ENCODE measurements at regions not wholly inside any gene's neighbourhood (a gene's known extent, or its start where the extent isn't known, plus 50 kb on each side); places are given as distances from the start of the nearest gene placed in this dataset.

GRCh38 chr4:14347526-14347925, 654.8 kb upstream of the CPEB2 start:
- no peak for ATAC-seq
- no peaks in the 10 kb centered on the region for H3K9me3 Mint-ChIP-seq
- Histone ChIP-seq H3K9me2 (ENCODE audit: insufficient read depth) (no peaks in the 10 kb centered on the region; the same call in 1 of the 2 replicates), H3K27me3 (ENCODE audit: insufficient read depth) (no peaks in the 10 kb centered on the region), H3K4me2 (no peak overlapping the region), H3F3A (replicated peaks; ENCODE audit: low read depth) (no peaks in the 10 kb centered on the region), H3K79me2 (replicated peaks; ENCODE audit: insufficient read depth) (no peaks in the 10 kb centered on the region), H3K4me3 (no peak overlapping the region), H3K27ac (ENCODE audit: low read depth) (no peak overlapping the region), H2AFZ (no peak overlapping the region), H3K4me1 (ENCODE audit: insufficient read depth) (no peaks in the 10 kb centered on the region), H4K20me1 (replicated peaks; ENCODE audit: insufficient read depth) (no peaks in the 10 kb centered on the region), H3K36me3 (ENCODE audit: insufficient read depth) (no peaks in the 10 kb centered on the region)
- no peaks in the 10 kb centered on the region for H3K27me3 Mint-ChIP-seq (ENCODE audit: insufficient read depth, low read depth, poor library complexity)
- peaks cover 12% of the 10 kb centered on the region; the same call in 2 of the 3 replicates for H3K4me1 Mint-ChIP-seq
- no peaks in the 10 kb centered on the region for H3K36me3 Mint-ChIP-seq (ENCODE audit: low read depth)
- TF ChIP-seq CREB1 (CRISPR knock-in tag; IDR thresholded peaks at IDR 0.05; ENCODE audit: low read depth) (no peak), ZNF462 (CRISPR knock-in tag; IDR thresholded peaks at IDR 0.05) (no peak), ZNF331 (CRISPR knock-in tag; IDR thresholded peaks at IDR 0.05; ENCODE audit: low read depth) (no peak), JUNB (IDR thresholded peaks at IDR 0.05; ENCODE audit: unreplicated experiment) (no peak), REST (IDR thresholded peaks at IDR 0.05; ENCODE audit: unreplicated experiment) (no peak), ETS1 (IDR thresholded peaks at IDR 0.05) (no peak), POLR2AphosphoS5 (IDR thresholded peaks at IDR 0.05; ENCODE audit: low read depth) (no peak)
- no peak overlapping the region for H3K27ac Mint-ChIP-seq
- DNase-seq (ENCODE audit: low spot score), result no peak
- H3K4me3 Mint-ChIP-seq, result no peak overlapping the region

Data from GM23338 (cell line).